Activated CD8-positive, alpha-beta memory T cell treated with anti-CD3 and anti-CD28 coated beads, Interleukin-2, amount 50 U/mL, for 24 hours (primary cell): ENCODE measurements at regions not wholly inside any gene's neighbourhood (a gene's known extent, or its start where the extent isn't known, plus 50 kb on each side); places are given as distances from the start of the nearest gene placed in this dataset.
"Not testable (repeated sequence)": the region's sequence is repeated elsewhere in the genome, so short reads cannot be mapped to it uniquely, and the experiment has no call there.

Experiments
- DNase-seq: peaks from one replicate; pipeline ENCODE4 v3.0.0-alpha.2; 2020; ENCODE audit errors: extremely low read depth

DNA sequence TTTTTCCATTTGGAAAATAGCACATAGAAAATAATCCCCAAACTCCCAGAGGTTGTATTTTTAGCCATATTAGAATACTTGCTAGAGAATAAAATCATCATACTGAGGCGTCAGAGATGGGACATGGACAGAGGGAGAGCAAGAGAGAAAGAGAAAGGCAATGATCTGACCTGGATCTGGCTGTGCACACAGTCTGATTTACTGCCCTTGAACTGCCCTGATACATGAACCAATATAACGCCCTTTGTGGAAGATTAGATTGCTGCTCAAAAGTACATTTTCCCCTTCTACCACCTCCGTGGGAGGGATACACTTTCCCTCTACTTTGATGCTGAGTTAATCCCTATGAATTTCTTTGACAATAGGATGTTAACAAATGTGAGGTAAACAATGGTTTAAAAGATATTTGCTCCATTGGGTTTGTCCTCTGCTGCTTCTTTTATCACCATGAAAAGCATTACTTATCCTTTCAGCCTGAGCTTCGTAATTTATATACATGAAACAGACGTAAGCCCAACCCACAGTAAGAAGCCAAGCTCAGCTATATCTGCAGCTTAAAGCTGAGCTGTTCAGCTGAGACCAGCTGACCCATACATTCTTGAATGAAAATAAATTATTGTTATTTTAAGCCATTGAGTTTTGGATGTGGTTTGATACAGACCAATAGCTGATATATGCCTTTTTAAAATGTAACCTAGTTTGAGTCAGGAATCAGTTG is 1664.6 kb upstream of the CELF4 start:
- DNase-seq, result no peak

DNA sequence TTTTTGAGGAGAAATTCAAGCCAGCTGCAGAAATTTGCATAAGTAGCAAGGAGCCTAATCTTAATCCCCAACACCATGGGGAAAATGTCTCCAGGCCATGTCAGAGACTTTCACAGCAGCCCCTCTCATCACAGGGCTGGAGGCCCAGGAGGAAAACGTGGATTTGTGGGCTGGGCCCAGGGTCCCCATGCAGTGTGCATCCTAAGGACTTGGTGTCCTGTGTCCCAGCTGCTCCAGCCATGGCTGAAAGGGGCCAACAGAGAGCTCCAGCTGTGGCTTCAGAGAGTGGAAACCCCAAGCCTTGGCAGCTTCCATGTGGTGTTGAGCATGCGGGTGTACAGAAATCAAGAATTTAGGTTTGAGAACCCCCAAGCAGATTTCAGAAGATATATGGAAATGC is 1662.2 kb upstream of the CELF4 start:
- not testable (repeated sequence) for DNase-seq

DNA sequence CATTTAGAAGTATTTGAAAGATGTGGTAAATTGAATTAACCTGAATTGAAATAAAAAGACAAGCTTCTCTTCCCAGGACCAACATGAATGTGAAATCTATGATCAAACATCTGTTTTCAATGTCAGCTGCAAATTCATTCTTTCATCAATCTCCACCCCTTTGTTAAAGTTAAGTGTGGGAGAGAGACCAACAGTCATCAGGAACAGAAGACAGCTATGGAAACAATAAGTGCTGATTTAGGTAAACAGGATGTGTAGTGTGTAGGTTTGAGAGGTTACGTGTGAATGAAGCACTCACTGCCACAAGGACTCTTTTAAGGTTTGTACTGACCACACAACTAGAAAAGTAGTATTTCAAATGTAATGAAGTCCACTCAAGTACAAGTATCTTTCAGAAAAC is 1659.8 kb upstream of the CELF4 start:
- DNase-seq, result no peak

DNA sequence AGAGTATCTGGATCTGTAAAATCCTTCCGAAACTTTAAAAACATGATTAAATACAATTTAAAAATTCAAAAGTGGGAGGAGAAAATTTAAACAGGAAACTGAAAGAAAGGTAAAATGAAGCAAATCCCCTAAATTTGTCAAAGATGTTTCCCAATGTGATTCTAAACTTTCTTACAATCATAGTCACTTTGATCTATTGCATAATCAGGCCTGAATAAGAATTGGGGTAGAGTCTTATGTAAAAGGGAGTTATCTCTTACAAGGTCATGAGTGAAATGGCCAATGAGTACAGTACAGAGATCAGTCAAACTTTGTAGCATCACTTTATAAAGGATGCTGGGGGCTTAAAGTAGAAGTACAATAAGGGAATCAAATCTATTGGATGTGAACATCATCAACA is 1657.7 kb upstream of the CELF4 start:
- no peak for DNase-seq

DNA sequence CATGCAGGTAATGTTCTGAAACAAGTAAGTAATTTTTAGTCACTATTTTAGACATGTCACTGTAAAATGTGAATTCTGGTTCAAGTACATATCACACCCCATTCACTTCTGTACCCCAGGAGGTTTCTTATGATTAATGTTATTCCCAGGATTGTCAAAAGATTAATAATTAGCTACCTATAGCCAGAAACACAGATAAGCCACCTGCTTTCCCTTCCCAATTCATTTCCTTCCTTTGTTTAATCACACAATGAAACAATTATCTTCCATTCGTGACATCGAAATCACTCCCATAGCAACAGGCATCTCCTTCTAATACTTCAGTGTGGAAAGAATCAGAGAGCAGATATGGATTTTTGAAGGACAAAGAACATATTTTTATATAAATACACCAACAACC is 1650.3 kb upstream of the CELF4 start:
- DNase-seq, result no peak

DNA sequence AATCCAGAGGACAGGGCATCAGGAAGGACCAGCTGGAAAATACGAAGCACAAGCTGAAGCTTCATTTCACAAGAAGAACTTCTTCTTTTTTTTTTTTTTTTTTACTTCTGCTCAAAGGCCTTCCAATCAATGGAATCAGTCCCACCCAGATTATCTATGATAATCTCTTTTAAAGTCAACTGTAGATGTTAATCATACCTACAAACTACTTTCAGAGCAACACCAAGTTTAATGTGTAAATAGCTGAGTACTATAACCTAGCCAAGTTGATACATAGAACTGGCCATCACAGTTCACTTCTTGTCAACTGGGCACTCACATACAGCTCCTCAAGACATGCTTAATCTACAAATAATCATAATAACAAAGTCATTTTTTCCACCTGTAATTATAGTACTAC is 1645.9 kb upstream of the CELF4 start:
- no peak for DNase-seq

DNA sequence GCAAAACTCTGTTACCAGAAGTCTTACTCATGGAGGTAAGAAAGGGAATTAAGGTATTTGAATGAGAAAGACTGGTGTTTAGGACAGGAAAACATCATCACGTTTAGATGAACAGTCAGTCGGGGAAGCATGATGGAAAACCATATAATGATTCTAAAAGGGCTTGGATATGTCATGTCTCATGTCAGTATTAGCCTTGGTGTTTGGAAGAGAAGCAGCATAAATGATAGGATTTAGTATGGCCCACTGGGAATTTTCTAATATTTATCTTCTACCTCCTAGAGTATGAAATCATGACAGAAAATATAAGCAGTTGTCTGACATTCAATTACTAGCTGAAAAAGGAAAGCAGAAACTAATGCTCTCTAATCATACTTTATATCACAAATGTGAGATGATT is 1643.6 kb upstream of the CELF4 start:
- no peak for DNase-seq

DNA sequence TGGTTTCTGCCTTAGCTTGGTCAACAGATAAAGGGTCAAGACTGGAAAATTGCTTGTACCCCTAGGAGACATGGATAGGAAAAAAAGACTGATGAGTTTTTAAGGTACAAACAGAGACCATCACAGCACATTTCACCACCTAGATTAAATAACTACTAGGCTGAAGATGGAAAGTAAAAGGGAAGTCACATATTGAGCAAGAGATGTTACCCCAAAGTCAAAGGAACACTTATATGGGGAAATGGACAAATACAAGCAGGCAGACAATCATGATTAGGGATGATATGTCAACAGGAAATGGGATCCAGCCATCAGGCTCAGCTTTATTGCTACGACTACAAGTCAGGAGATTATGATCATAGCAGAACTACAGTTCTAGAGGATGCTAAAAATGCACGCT is 1643.1 kb upstream of the CELF4 start:
- DNase-seq, result no peak

DNA sequence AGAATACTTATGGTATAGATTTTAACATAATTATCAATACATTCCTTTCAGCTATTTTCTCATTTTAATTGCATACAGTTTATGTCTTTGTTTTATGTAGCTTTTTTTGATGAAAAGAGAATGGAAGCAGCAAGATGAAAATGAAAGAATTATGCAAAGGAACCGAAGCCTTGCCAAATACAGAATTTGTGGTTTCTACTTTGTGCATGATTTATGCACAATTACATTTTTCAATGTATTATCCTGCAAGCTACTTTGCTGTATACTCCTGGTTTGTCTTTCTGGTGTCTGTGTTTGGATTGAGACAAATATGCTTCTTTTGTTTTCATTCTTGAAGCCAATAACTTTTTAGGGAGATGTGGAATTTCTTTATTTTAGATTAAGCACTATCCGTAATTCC is 1642.6 kb upstream of the CELF4 start:
- no peak for DNase-seq

DNA sequence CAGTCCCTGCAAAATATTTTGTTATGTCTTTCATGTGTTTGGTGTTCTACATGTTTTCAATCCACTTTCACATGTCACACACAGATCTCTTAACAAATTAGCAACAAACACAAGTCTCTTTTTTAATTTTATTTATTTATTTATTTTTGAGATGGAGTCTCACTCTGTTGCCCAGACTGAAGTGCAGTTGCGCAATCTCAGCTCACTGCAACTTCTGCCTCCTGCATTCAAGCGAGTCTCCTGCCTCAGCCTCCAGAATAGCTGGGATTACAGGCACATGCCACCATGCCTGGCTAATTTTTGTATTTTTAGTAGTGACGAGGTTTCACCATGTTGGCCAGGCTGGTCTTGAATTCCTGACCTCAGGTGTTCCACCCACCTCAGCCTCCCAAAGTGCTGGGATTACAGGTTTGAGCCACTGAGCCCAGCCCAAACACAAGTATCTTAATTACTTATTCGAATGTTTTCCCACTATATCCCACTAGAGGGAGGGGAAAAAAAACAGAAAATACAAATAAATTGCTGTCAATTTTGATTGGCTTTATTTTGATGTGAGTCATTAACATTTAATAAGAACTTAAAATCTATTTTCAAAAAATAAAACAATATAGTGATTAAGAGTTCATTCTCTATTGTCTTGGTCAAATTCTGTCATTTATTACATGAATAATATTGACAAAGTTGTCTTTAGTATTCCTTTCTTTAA is 1641.0 kb upstream of the CELF4 start:
- not testable (repeated sequence) for DNase-seq

DNA sequence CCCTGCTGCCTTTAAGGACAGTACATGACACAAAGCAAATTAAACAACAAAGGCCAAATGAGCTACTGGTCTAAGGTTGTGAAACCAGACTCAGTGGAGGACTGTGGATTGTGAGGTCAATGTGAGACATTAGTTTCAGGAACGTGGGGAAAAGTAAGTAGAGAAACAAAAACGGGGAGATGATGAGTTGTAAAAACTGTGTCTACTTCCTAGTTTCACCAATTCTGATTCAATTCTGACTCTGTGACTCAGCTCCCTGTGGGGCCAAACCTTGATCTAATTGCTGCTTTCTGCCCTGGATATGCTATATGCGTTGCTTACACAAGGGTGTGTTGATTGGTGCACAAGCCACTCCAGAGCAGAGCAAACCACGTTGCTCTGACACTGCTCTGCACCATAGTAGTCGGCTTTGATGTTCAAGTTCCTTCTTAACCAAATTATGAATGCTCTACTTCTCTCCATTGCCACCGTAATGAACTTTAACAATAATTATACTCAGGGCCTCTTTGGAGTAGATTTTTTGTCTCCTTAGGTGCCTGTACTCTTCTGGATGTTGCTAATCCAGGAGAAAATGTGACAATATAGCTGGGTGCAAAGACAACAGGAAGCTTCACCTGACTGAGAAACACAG is 1640.1 kb upstream of the CELF4 start:
- no peak for DNase-seq

DNA sequence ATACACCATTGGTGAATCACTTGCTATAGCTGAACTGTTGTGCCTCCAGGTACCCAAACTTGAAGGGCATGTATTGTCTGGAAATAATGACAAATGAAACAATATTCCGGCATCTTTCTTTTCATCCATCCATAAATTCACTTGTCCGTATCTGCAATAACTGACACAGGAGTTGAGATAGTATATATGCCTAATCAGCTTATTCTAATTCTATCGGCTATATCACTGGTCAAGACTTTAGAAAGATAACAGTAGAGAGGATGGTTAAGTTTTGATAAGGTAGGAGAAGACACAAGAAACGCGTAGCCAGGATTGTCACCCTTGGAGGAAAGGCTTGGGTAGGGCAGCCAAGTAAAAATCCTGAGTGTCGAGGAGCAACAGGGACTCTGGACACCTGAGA is 1634.6 kb upstream of the CELF4 start:
- DNase-seq, result no peak

DNA sequence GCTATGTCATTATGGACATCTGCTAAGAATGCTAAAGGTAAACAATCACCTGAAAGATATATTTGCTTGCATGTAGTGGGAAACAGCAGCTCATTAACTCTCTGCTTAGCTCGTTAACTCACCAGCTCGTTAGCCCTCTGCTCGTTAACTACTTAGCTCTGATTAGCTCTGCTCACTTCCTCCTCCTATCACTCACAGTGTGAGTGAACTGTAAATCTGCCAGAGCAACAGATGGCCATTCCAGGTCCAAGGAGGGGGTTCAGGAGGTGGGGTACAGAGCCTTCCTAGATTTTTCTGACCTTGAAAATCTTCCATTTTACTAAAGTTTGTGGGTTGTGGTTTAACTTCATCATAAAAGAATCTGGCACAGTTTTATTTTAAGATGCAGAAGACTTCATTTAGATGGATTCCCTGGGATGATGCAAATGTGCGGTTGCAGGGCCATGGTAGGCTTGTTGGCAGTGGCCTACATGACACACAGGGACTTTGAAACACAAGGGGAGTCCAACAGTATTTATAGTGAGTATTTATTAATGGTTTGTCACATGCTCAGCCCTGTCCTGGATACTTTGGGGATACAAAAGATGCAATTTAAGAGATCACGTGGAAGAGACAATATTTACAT is 1633.7 kb upstream of the CELF4 start:
- no peak for DNase-seq

DNA sequence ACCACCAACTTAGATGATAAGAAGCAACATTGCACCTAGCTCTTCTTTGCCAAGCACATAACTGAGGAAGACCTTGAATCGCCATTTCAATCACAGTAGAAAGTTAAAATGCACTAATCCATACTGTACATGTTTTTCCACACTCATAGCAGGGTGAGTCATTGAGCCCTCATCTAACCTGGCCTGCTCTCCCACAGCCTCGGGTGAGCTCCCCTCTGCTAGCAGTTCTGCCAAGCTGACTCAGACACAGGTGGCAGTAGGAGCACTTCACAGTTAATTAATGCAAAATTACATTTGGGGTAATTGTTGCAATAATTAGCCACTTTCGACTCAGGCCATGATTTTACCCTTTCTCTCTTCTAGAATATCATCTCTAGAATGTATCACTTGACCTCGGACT is 1632.8 kb upstream of the CELF4 start:
- DNase-seq, result no peak

DNA sequence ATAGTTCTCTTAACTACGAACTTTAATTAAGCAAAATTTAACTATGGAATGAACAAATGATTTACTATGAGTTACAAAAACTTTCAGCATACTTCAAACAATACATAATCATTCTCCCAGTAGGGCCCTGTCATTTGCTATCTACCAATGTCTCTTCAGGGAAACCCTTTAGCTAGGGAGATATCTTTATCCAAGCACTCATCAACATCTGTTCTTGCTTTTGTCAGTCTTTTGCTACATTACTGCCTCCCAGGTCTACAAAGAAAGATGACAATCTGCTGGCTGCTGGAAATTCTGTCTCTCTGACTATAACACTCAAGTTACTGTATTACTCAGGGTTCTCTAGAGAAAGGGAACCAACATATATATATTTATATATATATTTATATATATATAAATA is 1626.3 kb upstream of the CELF4 start:
- DNase-seq, result no peak

DNA sequence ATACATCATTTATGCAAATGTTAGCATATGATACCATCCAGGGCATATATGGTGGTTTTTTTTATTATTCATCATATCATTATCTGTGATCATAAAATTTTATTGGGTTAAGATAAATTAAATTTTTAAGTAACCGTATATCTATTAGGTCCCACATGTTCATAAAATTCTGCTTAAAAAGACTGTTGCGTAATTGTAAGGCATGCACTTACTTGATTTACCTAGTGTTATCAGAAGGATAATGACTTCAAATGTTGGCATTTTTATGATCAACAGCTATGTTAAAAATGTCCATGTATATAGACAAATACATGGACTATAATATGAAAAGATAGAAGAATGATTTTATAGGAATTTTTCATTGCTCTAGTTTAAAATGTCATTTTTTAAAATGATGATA is 1625.5 kb upstream of the CELF4 start:
- DNase-seq, result no peak

DNA sequence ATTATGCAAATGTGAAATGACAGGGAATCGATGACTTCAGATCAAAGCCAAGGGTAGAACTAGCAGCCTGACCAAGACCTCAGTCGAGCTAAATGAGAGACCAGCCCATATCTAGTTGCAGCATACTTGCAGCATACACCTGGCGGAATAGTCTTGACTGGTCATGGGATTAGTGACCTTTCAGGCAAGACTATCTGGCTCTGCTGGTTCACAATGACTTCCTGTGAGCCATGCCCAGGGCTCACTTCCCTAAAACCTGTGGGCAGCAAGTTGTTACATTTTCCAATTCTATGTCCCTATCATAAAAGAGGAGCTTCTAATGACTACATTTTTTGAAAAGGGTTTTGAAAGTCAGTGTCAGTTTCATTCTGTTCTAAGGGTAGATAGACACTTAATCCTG is 1624.9 kb upstream of the CELF4 start:
- no peak for DNase-seq

DNA sequence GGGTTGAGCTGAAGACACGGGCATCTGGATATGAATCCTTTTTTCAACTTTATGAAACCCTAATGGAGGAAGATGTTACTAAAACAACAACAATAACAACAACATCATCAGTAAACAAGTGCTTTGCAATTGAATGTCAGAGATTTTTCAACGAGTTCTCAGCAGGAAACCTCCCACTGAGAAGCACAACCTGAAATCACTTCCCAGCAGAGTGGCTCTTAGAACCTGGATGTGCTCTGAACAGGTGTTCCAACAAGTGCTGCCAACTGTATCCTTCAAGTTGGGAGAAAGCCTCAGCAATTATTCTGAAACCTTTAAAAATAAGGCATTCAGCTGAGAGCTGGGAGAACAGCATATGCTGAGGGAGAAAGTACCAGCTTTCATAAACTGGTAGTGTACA is 1622.7 kb upstream of the CELF4 start:
- no peak for DNase-seq

DNA sequence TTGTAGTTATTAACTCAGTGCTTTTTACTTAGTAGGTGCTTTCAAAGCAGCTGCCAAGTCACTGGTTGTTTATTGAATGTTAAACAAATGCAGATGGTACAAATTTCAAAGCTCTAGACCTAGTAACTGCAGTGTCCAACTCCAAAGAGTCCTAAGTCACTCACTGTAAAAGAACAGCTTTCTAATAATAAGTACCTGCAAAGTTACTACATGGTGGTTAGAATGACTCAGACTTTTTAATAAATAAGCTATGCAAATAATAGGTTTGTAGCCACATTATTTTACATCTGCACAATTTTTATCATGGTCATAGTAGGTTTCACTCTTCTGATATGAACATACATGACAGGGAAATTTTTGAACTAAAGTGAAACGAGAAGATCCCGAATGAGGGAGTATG is 1620.4 kb upstream of the CELF4 start:
- DNase-seq, result no peak

DNA sequence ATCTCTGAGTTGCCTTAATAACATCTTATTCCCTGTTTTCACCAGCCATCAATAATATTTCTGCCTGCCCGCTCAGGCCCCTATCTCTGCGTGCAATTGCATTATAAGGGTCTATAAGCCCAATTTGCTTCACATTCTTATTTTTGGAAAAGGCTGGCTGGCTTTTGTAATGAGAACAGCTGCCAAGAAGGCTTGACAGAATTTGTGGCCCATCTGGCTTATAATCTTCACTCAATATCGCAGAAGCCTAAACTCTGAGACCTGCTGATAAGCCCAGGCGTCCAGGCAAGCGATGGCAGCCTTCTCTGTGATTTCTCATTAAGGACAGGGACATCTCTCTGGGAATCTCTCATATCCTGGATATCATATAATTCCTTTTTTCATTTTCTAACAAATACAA is 1618.6 kb upstream of the CELF4 start:
- DNase-seq, result no peak

DNA sequence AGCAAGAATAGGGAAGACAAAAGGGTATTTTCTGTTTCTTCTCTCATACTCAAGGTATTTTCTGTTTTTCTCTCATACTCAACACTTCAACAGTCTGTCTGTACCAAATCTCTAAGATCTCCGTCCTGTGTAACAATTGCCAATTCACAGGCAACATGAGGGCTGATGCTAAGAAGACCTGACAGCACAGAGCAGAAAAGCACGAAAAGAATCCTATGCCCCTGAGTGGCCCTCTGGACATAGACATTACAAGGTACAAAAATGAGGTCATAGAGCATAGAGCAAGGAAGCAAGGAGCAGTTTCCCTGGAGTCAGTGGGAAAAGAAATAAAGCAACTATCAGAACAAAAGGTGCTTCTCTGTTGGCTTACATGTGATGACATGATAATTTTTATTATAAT is 1612.6 kb upstream of the CELF4 start:
- no peak for DNase-seq

DNA sequence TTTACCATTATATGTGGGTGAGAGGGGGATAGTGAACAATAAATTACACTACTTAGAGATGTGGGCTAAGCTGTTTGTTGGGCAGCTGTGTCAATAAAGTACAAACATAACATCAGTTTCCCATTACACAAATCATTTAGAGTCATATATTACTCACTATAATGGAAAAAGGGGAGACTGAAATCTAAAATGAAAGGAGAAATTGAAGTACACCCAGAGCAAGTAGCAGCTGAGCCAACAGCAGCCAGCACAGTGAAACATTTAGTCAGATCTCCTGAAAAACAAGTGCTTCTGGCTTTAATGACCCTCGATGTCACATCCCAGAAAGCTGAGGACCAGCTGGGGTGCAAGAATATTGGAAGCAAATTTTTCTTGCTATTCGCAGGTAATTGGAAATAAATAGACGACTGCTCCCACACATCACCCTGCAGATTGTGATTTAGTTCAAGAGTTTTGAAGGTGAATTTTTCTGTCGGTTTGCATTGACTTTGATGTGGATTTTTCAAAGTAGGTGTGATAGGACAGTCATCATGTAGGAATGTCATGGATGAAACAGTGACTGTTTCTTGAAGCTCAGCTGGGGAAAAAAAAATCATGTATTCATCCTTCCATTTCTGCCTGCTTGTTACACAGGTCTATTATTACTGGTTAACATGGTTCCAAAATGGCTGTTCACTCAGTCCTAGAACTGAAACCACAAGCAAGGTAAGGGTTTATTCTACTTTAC is 1607.3 kb upstream of the CELF4 start:
- DNase-seq, result no peak
